ENCODE measurements at regions not wholly inside any gene's neighbourhood (a gene's known extent, or its start where the extent isn't known, plus 50 kb on each side); places are given as distances from the start of the nearest gene placed in this dataset.
A peak's percentile ranks its signal among the peaks of the same experiment; 100 is the strongest.

- TF ChIP-seq HMGXB3 (CRISPR knock-in tag; IDR thresholded peaks at IDR 0.05; ENCODE audit: borderline replicate concordance) (peak; percentile 42; the same call in 1 of the 2 replicates), ZHX2 (IDR thresholded peaks at IDR 0.05; ENCODE audit: low read depth) (no peak), ZHX2 (CRISPR knock-in tag; IDR thresholded peaks at IDR 0.05; ENCODE audit: borderline replicate concordance) (no peak), MAZ (IDR thresholded peaks at IDR 0.05; ENCODE audit: borderline replicate concordance, low read depth, low read length) (peak; percentile 47; the same call in 1 of the 2 replicates), MAZ (CRISPR knock-in tag; IDR thresholded peaks at IDR 0.05; ENCODE audit: low read depth) (0 out of 2 replicates have a peak, but pooled peaks have one; percentile 16), AKNA (CRISPR knock-in tag; IDR thresholded peaks at IDR 0.05; ENCODE audit: borderline replicate concordance) (no peak), ZNF747 (CRISPR knock-in tag; IDR thresholded peaks at IDR 0.05; ENCODE audit: borderline replicate concordance) (peak; percentile 43; the same call in 1 of the 2 replicates), ZNF124 (CRISPR knock-in tag; IDR thresholded peaks at IDR 0.05) (no peak), ZNF253 (CRISPR knock-in tag; IDR thresholded peaks at IDR 0.05; ENCODE audit: borderline replicate concordance) (no peak), PHB2 (IDR thresholded peaks at IDR 0.05; ENCODE audit: partially characterized antibody) (no peak)
Measured at GRCh38 chr11:13140028-13140870, 131.1 kb downstream of the RASSF10 start (continued).

Data from HepG2 (cell line).